SK-N-SH (cell line): ENCODE measurements at regions not wholly inside any gene's neighbourhood (a gene's known extent, or its start where the extent isn't known, plus 50 kb on each side); places are given as distances from the start of the nearest gene placed in this dataset.

Experiments used
- CTCF ChIA-PET: fragments of 300-600, 350-600 bp; formaldehyde crosslinking; extraction: SDS; loops from one replicate; lab custom pipeline; 2021; lab: Yijun Ruan, JAX
- POLR2A ChIA-PET: fragments of 350-600 bp; sonication (Branson Sonifier 250); formaldehyde crosslinking; extraction: SDS; loops from one replicate; lab custom pipeline; 2020; ENCODE audit warnings: antibody characterized with exemption, inconsistent platforms; lab: Yijun Ruan, JAX
- DNase-seq: peaks from one replicate; pipeline ENCODE4 v3.0.0; 2012
- H2AFZ ChIP-seq: fragments of 200-600 bp; sonication (generic); 2 replicates; pipeline ENCODE4 v1.8.1; 2016; ENCODE audit warnings: antibody characterized with exemption, mild to moderate bottlenecking, low read depth
- H3F3A ChIP-seq: fragments of 200-600 bp; sonication (generic); replicated peaks from 2 replicates; pipeline ENCODE3; 2016; ENCODE audit warnings: antibody characterized with exemption, mild to moderate bottlenecking; ENCODE audit not compliant: insufficient read depth
- H3K27ac ChIP-seq, 2 experiments: fragments of 200-500 bp in 1 of 2; fragments of 200-600 bp in 1 of 2; sonication (Bioruptor generic) in 1 of 2; sonication (generic), shearing (Covaris generic) in 1 of 2; 2 replicates each; pipeline versions ENCODE4 v1.5.1 to v1.6.1; 2014 to 2016; ENCODE audit warnings: low read depth in 2 of 2, inconsistent platforms in 1 of 2, low read length in 1 of 2, mild to moderate bottlenecking in 1 of 2, mixed read lengths in 1 of 2
- H3K27me3 ChIP-seq: fragments of 200-600 bp; sonication (generic), shearing (Covaris generic); 2 replicates; pipeline ENCODE4 v1.6.1; 2016; ENCODE audit warnings: mixed run types; ENCODE audit not compliant: insufficient read depth
- H3K36me3 ChIP-seq, 2 experiments: fragments of 200-500 bp in 1 of 2; fragments of 200-600 bp in 1 of 2; sonication (Bioruptor generic) in 1 of 2; sonication (generic) in 1 of 2; replicated peaks in 1 of 2; 2 replicates each; pipeline versions ENCODE3 to v1.5.1; 2014 to 2016; ENCODE audit warnings: low read length in 1 of 2, mild to moderate bottlenecking in 1 of 2; ENCODE audit not compliant: insufficient read depth in 2 of 2, control insufficient read depth in 1 of 2
- H3K4me1 ChIP-seq, 2 experiments: fragments of 200-500 bp in 1 of 2; fragments of 200-600 bp in 1 of 2; sonication (Bioruptor generic) in 1 of 2; sonication (generic), shearing (Covaris generic) in 1 of 2; 2 replicates each; pipeline versions ENCODE4 v1.5.1 to v1.6.1; 2014 to 2016; ENCODE audit warnings: low read depth in 1 of 2, low read length in 1 of 2, mixed run types in 1 of 2; ENCODE audit not compliant: insufficient read depth in 2 of 2, control insufficient read depth in 1 of 2
- H3K4me2 ChIP-seq: fragments of 200-600 bp; sonication (generic), shearing (Covaris generic); 2 replicates; pipeline ENCODE4 v1.6.1; 2017; ENCODE audit warnings: mixed run types
- H3K4me3 ChIP-seq, 2 experiments: fragments of 200-500 bp in 1 of 2; fragments of 200-600 bp in 1 of 2; sonication (Bioruptor generic) in 1 of 2; sonication (generic), shearing (Covaris generic) in 1 of 2; 2 replicates each; pipeline versions ENCODE4 v1.5.1 to v1.8.1; 2014 to 2016; ENCODE audit warnings: low read depth in 2 of 2, inconsistent platforms in 1 of 2, low read length in 1 of 2, mild to moderate bottlenecking in 1 of 2, mixed read lengths in 1 of 2, moderate library complexity in 1 of 2
- H3K79me2 ChIP-seq: fragments of 200-600 bp; sonication (generic); 2 replicates; pipeline ENCODE4 v1.8.1; 2017; ENCODE audit warnings: mild to moderate bottlenecking; ENCODE audit not compliant: insufficient read depth
- H3K9ac ChIP-seq: fragments of 200-600 bp; sonication (generic); 2 replicates; pipeline ENCODE4 v1.6.1; 2017; ENCODE audit warnings: mixed run types
- H3K9me2 ChIP-seq: fragments of 200-600 bp; sonication (generic); 2 replicates; pipeline ENCODE4 v1.6.1; 2017; ENCODE audit warnings: mixed run types
- H3K9me3 ChIP-seq: fragments of 200-600 bp; sonication (generic); 2 replicates; pipeline ENCODE4 v1.6.1; 2017; ENCODE audit warnings: mixed run types, mild to moderate bottlenecking, moderate library complexity
- H4K20me1 ChIP-seq: fragments of 200-600 bp; sonication (generic); 2 replicates; pipeline ENCODE4 v1.6.1; 2017; ENCODE audit warnings: mild to moderate bottlenecking, mixed run types; ENCODE audit not compliant: insufficient read depth
- CHD2 ChIP-seq: fragments of 150-350 bp; IDR thresholded peaks from 2 replicates; pipeline ENCODE4 v1.6.1; 2018; ENCODE audit warnings: low read length; ENCODE audit not compliant: partially characterized antibody
- EZH2phosphoT487 ChIP-seq: fragments of 200-600 bp; sonication (generic); IDR thresholded peaks from 2 replicates; pipeline ENCODE4 v1.6.1; 2017; ENCODE audit warnings: low read depth, mixed run types, mild to moderate bottlenecking, antibody characterized with exemption, moderate library complexity, borderline replicate concordance
- FOSL2 ChIP-seq: IDR thresholded peaks from 2 replicates; pipeline ENCODE4 v1.4.0; 2012; ENCODE audit warnings: low read depth, mild to moderate bottlenecking, moderate library complexity, borderline replicate concordance
- FOXJ3 ChIP-seq: sonication (generic); formaldehyde crosslinking; IDR thresholded peaks from 2 replicates; pipeline ENCODE4 v1.5.1; 2020; ENCODE audit warnings: mild to moderate bottlenecking, missing genetic modification reagents
- FOXM1 ChIP-seq: IDR thresholded peaks from 2 replicates; pipeline ENCODE4 v1.4.0; 2012; ENCODE audit warnings: low read depth, mild to moderate bottlenecking
- GABPA ChIP-seq: IDR thresholded peaks from 2 replicates; pipeline ENCODE4 v1.4.0; 2012; ENCODE audit warnings: low read depth, mild to moderate bottlenecking
- MEF2A ChIP-seq: IDR thresholded peaks from 2 replicates; pipeline ENCODE4 v1.4.0; 2012; ENCODE audit warnings: low read depth, borderline replicate concordance
- MXI1 ChIP-seq: IDR thresholded peaks from 2 replicates; pipeline ENCODE4 v1.6.1; 2012; ENCODE audit warnings: mild to moderate bottlenecking, low read depth, low read length, improper control_type of control experiment
- NFIC ChIP-seq: IDR thresholded peaks from 2 replicates; pipeline ENCODE4 v1.4.0; 2012; ENCODE audit warnings: borderline replicate concordance
- NRF1 ChIP-seq: IDR thresholded peaks from 2 replicates; pipeline ENCODE4 v1.6.1; 2012; ENCODE audit warnings: low read depth, mild to moderate bottlenecking, low read length
- POLR2AphosphoS5 ChIP-seq: IDR thresholded peaks from 2 replicates; pipeline ENCODE4 v1.6.1; 2012; ENCODE audit warnings: low read depth, low read length
- RAD21 ChIP-seq: IDR thresholded peaks from 2 replicates; pipeline ENCODE4 v1.6.1; 2012; ENCODE audit warnings: mild to moderate bottlenecking, low read length
- RCOR1 ChIP-seq: fragments of 150-350 bp; IDR thresholded peaks from 2 replicates; pipeline ENCODE4 v1.6.1; 2017; ENCODE audit warnings: antibody characterized with exemption, low read length
- RXRA ChIP-seq: IDR thresholded peaks from 2 replicates; pipeline ENCODE4 v1.4.0; 2012; ENCODE audit warnings: low read depth, mild to moderate bottlenecking, borderline replicate concordance
- TAF1 ChIP-seq: IDR thresholded peaks from 2 replicates; pipeline ENCODE4 v1.6.1; 2012; ENCODE audit warnings: low read depth, mild to moderate bottlenecking, low read length, moderate library complexity, borderline replicate concordance
- TEAD4 ChIP-seq: IDR thresholded peaks from 2 replicates; pipeline ENCODE4 v1.4.0; 2012; ENCODE audit warnings: mild to moderate bottlenecking, borderline replicate concordance; ENCODE audit not compliant: insufficient read depth
- WGBS: methylation state at CpG from one replicate; pipeline ENCODE4 v1.1.6; 2017; ENCODE audit warnings: low lambda C conversion rate; 5-methylcytosine and 5-hydroxymethylcytosine counted together
- TF ChIP-seq, protein P1 (sequence below): IDR thresholded peaks from 2 replicates; pipeline ENCODE4 v1.4.0; 2012; ENCODE audit warnings: low read depth, borderline replicate concordance
- TF ChIP-seq, protein P2 (sequence below): IDR thresholded peaks from 2 replicates; pipeline ENCODE4; 2012
- TF ChIP-seq, protein P3 (sequence below): IDR thresholded peaks from 2 replicates; pipeline ENCODE4 v1.4.0; 2012; ENCODE audit warnings: low read depth
- TF ChIP-seq, protein P4 (sequence below): IDR thresholded peaks from 2 replicates; pipeline ENCODE4 v1.6.1; 2012; ENCODE audit warnings: mild to moderate bottlenecking, low read depth, low read length, moderate library complexity
- TF ChIP-seq, protein P5 (sequence below): fragments of 200-600 bp; sonication (generic); IDR thresholded peaks from 2 replicates; pipeline ENCODE4 v1.6.1; 2017; ENCODE audit warnings: antibody characterized with exemption, mild to moderate bottlenecking, moderate library complexity

DNA sequence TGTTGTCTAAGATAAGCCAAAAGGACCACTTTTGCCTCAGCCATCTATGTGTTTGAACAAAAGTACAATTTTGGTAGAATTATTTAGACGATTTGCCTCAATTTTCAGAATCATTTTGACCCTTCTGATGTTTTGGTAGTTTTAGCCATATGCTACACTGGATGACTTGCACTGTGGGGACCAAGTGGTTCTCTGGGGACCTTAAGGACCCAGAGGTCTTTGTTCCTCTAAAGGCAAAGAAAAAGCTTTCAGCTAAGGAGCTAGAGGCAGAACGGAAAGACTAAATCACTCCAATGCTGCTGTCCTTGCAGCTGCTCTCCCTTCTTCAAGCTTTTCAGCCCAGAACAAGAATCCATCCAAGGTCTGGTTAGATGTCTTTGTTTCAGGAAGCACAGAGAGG lies 51.0 kb upstream of the APC start:
- Histone ChIP-seq H3K4me2 (no peak overlapping the region), H3K79me2 (no peaks in the 10 kb centered on the region), H4K20me1 (no peaks in the 10 kb centered on the region), H2AFZ (no peak overlapping the region), H3K27me3 (no peaks in the 10 kb centered on the region), H3K9me2 (no peaks in the 10 kb centered on the region), H3K9me3 (no peaks in the 10 kb centered on the region), H3F3A (peaks cover 34% of the 10 kb centered on the region), H3K9ac (no peak overlapping the region), H3K4me1 (peaks cover 0 to 9% of the 10 kb centered on the region in 2 experiments; a peak in 3 of 4 replicates), H3K27ac (no peak overlapping the region), H3K36me3 (no peaks in the 10 kb centered on the region), H3K4me3 (no peak overlapping the region)
- 85% methylated on average over 2 of the region's 2 CpGs for WGBS
- CTCF ChIA-PET = interaction anchor here (6.6 kb wide), 1 partner anchor 71 kb away, joined by 76 read pairs; no protein-coding TSS in a partner anchor
- no peak for TF ChIP-seq GABPA
- no peak for TF ChIP-seq NFIC
- no peak for TF ChIP-seq FOXM1
- TF ChIP-seq MEF2A = no peak
- no peak for TF ChIP-seq CHD2
- TF ChIP-seq RAD21 = no peak
- TF ChIP-seq RXRA = no peak
- no peak for TF ChIP-seq TAF1
- TF ChIP-seq, protein P1, sequence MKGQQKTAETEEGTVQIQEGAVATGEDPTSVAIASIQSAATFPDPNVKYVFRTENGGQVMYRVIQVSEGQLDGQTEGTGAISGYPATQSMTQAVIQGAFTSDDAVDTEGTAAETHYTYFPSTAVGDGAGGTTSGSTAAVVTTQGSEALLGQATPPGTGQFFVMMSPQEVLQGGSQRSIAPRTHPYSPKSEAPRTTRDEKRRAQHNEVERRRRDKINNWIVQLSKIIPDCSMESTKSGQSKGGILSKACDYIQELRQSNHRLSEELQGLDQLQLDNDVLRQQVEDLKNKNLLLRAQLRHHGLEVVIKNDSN = no peak
- TF ChIP-seq, protein P2, sequence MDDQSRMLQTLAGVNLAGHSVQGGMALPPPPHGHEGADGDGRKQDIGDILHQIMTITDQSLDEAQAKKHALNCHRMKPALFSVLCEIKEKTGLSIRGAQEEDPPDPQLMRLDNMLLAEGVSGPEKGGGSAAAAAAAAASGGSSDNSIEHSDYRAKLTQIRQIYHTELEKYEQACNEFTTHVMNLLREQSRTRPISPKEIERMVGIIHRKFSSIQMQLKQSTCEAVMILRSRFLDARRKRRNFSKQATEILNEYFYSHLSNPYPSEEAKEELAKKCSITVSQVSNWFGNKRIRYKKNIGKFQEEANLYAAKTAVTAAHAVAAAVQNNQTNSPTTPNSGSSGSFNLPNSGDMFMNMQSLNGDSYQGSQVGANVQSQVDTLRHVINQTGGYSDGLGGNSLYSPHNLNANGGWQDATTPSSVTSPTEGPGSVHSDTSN = no peak
- no peak for TF ChIP-seq NRF1
- no peak for TF ChIP-seq FOSL2
- TF ChIP-seq MXI1 = no peak
- no peak for TF ChIP-seq FOXJ3 (CRISPR knock-in tag)
- no peak for TF ChIP-seq POLR2AphosphoS5
- TF ChIP-seq, protein P3, sequence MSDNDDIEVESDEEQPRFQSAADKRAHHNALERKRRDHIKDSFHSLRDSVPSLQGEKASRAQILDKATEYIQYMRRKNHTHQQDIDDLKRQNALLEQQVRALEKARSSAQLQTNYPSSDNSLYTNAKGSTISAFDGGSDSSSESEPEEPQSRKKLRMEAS = no peak
- TF ChIP-seq EZH2phosphoT487 = no peak
- no peak for TF ChIP-seq TEAD4
- TF ChIP-seq RCOR1 = no peak
- POLR2A ChIA-PET = no interaction called here
- no peak for DNase-seq

DNA sequence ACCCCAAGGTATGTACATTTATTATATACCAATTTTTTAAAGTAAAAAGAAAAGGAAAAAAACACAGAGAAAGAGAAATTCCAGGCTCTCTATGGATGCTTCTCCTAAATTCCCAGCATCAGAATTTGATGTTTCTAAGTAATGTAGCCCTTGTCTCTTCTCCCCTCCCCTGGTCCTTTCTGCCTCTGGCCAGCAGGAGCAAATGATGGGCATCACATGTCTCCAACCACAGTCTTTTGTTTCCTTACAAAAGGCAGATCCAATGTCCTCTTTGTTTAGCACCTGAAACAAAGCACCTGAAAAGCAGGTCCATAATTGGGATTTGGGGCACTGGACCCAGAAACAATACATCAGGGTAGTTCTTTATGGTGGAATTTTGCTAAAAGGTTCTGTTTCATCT lies 50.4 kb upstream of the APC start:
- TF ChIP-seq GABPA = no peak
- TF ChIP-seq, protein P4, sequence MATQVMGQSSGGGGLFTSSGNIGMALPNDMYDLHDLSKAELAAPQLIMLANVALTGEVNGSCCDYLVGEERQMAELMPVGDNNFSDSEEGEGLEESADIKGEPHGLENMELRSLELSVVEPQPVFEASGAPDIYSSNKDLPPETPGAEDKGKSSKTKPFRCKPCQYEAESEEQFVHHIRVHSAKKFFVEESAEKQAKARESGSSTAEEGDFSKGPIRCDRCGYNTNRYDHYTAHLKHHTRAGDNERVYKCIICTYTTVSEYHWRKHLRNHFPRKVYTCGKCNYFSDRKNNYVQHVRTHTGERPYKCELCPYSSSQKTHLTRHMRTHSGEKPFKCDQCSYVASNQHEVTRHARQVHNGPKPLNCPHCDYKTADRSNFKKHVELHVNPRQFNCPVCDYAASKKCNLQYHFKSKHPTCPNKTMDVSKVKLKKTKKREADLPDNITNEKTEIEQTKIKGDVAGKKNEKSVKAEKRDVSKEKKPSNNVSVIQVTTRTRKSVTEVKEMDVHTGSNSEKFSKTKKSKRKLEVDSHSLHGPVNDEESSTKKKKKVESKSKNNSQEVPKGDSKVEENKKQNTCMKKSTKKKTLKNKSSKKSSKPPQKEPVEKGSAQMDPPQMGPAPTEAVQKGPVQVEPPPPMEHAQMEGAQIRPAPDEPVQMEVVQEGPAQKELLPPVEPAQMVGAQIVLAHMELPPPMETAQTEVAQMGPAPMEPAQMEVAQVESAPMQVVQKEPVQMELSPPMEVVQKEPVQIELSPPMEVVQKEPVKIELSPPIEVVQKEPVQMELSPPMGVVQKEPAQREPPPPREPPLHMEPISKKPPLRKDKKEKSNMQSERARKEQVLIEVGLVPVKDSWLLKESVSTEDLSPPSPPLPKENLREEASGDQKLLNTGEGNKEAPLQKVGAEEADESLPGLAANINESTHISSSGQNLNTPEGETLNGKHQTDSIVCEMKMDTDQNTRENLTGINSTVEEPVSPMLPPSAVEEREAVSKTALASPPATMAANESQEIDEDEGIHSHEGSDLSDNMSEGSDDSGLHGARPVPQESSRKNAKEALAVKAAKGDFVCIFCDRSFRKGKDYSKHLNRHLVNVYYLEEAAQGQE = no peak
- TF ChIP-seq, protein P5, sequence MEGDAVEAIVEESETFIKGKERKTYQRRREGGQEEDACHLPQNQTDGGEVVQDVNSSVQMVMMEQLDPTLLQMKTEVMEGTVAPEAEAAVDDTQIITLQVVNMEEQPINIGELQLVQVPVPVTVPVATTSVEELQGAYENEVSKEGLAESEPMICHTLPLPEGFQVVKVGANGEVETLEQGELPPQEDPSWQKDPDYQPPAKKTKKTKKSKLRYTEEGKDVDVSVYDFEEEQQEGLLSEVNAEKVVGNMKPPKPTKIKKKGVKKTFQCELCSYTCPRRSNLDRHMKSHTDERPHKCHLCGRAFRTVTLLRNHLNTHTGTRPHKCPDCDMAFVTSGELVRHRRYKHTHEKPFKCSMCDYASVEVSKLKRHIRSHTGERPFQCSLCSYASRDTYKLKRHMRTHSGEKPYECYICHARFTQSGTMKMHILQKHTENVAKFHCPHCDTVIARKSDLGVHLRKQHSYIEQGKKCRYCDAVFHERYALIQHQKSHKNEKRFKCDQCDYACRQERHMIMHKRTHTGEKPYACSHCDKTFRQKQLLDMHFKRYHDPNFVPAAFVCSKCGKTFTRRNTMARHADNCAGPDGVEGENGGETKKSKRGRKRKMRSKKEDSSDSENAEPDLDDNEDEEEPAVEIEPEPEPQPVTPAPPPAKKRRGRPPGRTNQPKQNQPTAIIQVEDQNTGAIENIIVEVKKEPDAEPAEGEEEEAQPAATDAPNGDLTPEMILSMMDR = 0 out of 2 replicates have a peak, but pooled peaks have one; percentile 7
- Histone ChIP-seq H3K4me2 (no peak overlapping the region), H4K20me1 (no peaks in the 10 kb centered on the region), H3K36me3 (no peaks in the 10 kb centered on the region), H3K9ac (no peak overlapping the region), H3F3A (peaks cover 28% of the 10 kb centered on the region), H3K27me3 (no peaks in the 10 kb centered on the region), H3K9me3 (no peaks in the 10 kb centered on the region), H3K4me3 (no peak overlapping the region), H3K9me2 (no peaks in the 10 kb centered on the region), H3K79me2 (no peaks in the 10 kb centered on the region), H2AFZ (no peak overlapping the region), H3K27ac (no peak overlapping the region), H3K4me1 (peaks cover 0 to 9% of the 10 kb centered on the region in 2 experiments; a peak in 3 of 4 replicates)
- no peak for DNase-seq
- ChIA-PET CTCF (interaction anchor here (0.6 to 6.6 kb wide), 2 partner anchors 70 to 135 kb away, joined by 3 to 76 read pairs; no protein-coding TSS in a partner anchor), POLR2A (no interaction called here)
